Astrocyte (in vitro differentiated cells and primary cell): ENCODE measurements at regions not wholly inside any gene's neighbourhood (a gene's known extent, or its start where the extent isn't known, plus 50 kb on each side); places are given as distances from the start of the nearest gene placed in this dataset.
"Not testable (repeated sequence)": the region's sequence is repeated elsewhere in the genome, so short reads cannot be mapped to it uniquely, and the experiment has no call there.

Experiments
- CTCF ChIP-seq: IDR thresholded peaks from 2 replicates; pipeline ENCODE4 v1.5.1; 2011; ENCODE audit warnings: low read depth, mild to moderate bottlenecking, inconsistent platforms, low read length, moderate library complexity; ENCODE audit not compliant: insufficient read depth
- EZH2 ChIP-seq: IDR thresholded peaks from 2 replicates; pipeline ENCODE4 v1.6.1; 2012; ENCODE audit warnings: mild to moderate bottlenecking, low read length, inconsistent platforms; ENCODE audit not compliant: insufficient read depth

GRCh38 chr1:120588811-120589210 is 134.9 kb upstream of the NBPF26 start:
- not testable (repeated sequence) for TF ChIP-seq CTCF, EZH2
